Spleen (tissue), 11 donors: ENCODE measurements at regions not wholly inside any gene's neighbourhood (a gene's known extent, or its start where the extent isn't known, plus 50 kb on each side); places are given as distances from the start of the nearest gene placed in this dataset.

ENCODE experiments used
- DNase-seq: peaks from one replicate; pipeline ENCODE4 v3.0.0-alpha.2; 2020
- H3K27ac ChIP-seq, 8 donors: fragments of 200-600 bp; sonication (generic) in 7 of 8; 1 replicate in 4 of 8; 2 replicates in 4 of 8; pipeline versions ENCODE4 v1.5.0 to v1.8.0; 2016 to 2021; ENCODE audit warnings: inconsistent platforms in 4 of 8, mild to moderate bottlenecking in 4 of 8, moderate library complexity in 1 of 8
- H3K27me3 ChIP-seq, 7 donors: fragments of 200-600 bp; sonication (generic) in 6 of 7; replicated peaks in 1 of 7; 1 replicate in 4 of 7; 2 replicates in 3 of 7; pipeline versions ENCODE4 v1.5.0 to v1.8.0; 2016 to 2021; ENCODE audit warnings: inconsistent platforms in 3 of 7, mild to moderate bottlenecking in 1 of 7
- H3K36me3 ChIP-seq, 6 donors: fragments of 200-600 bp; sonication (generic) in 5 of 6; 1 replicate in 4 of 6; 2 replicates in 2 of 6; pipeline versions ENCODE4 v1.5.0 to v1.8.0; 2016 to 2021; ENCODE audit warnings: inconsistent platforms in 2 of 6
- H3K4me1 ChIP-seq, 6 donors: fragments of 200-600 bp; sonication (generic) in 5 of 6; 1 replicate in 3 of 6; 2 replicates in 3 of 6; pipeline versions ENCODE4 v1.5.0 to v1.8.0; 2016 to 2021; ENCODE audit warnings: inconsistent platforms in 3 of 6
- H3K4me3 ChIP-seq, 8 donors: fragments of 200-600 bp; sonication (generic) in 7 of 8; 1 replicate in 4 of 8; 2 replicates in 4 of 8; pipeline versions ENCODE4 v1.5.0 to v1.8.0; 2016 to 2021; ENCODE audit warnings: inconsistent platforms in 4 of 8, mild to moderate bottlenecking in 4 of 8, moderate library complexity in 2 of 8
- H3K9me3 ChIP-seq, 8 donors: fragments of 200-600 bp; sonication (generic) in 7 of 8; 1 replicate in 4 of 8; 2 replicates in 4 of 8; pipeline versions ENCODE4 v1.5.0 to v1.8.0; 2016 to 2021; ENCODE audit warnings: inconsistent platforms in 4 of 8
- CTCF ChIP-seq, 11 experiments: fragments of 200-600 bp in 7 of 11; fragments of 450-650 bp in 4 of 11; sonication (generic) in 4 of 11; IDR thresholded peaks in 8 of 11; conservative IDR thresholded peaks in 3 of 11; 1 replicate in 7 of 11; 2 replicates in 4 of 11; pipeline versions ENCODE4 v1.4.0 to v1.8.0; 2016 to 2021; ENCODE audit warnings: antibody characterized with exemption in 11 of 11, inconsistent platforms in 4 of 11, mild to moderate bottlenecking in 1 of 11
- POLR2A ChIP-seq, 3 donors: fragments of 450-650 bp; IDR thresholded peaks; one replicate each; pipeline ENCODE4 v1.5.1; 2017; ENCODE audit warnings: antibody characterized with exemption in 3 of 3, mild to moderate bottlenecking in 1 of 3
- POLR2AphosphoS5 ChIP-seq, 3 donors: sonication (generic); formaldehyde crosslinking; IDR thresholded peaks; one replicate each; pipeline ENCODE4 v1.5.1; 2017; ENCODE audit warnings: antibody characterized with exemption in 3 of 3
- WGBS, 5 donors: extraction: QIAGEN DNeasy Blood & Tissue Kit in 3 of 5; methylation state at CpG; one replicate each; pipeline versions ENCODE4 v1.1.5 to v1.1.7; 2013 to 2018; 5-methylcytosine and 5-hydroxymethylcytosine counted together
- intact Hi-C: fragments of 100-400 bp; cut with DNase I; formaldehyde crosslinking; loops from one replicate; pipeline ENCODE4 v1.15.0; 2023; ENCODE audit warnings: low total_unique reads
- donor health status: healthy with polysubstance abuse.
- donor health status: DM: no; HTN: no; CAD: no; lungs with moderate emphysema.
- donor health status: DM: no; HTN: no; CAD: no.
- donor health status: Bipolar disorder and iron deficiency.
- donor health status: healthy.
- donor health status: DM: no; HTN: no; CAD: no.
- donor health status: DM: yes; HTN: yes; CAD: no.

DNA sequence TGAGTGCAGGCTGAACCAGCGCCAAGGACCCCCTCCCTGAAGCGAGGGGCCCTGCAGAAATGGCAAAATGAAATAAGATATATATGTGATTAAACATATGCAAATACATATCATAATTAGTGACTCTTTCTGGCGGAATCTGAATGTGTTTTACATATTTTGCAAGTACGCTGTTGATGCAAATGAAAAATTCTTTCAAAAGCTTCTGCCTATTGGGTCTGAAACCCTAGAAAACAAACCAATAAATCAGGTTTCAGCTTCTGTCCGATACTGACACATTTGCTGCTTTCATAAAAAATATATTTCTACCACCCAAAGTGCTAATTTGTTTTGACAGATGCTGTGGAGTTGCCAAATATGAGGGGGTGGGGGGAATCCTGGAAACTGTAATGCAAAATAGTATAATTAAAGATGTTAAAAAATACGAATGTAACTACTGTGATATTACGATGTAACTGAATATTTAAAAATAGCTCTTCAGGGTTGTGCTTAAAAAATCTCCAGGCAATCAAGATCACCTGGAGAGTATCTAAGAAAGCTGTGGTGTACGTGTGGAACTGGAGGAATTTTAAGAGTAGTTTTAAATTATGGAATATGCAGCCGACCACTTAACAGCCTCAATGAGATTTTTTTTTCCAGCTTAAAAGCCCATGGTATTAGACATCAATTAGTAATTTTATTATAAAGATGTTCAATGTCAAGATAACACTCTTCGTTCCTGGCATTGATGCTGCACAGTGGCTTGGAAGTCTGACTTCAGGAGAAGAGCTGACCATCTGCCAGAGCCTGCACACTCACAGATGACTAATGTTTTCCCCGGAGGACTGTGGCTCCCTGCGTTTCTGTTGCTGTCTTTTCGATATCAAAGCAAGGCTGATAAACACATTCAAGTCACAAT is 122.2 kb upstream of the RCN1 start:
- TF ChIP-seq POLR2A (IDR thresholded peaks at IDR 0.05) = no peak
- no peaks in the 10 kb centered on the region for H3K9me3 ChIP-seq
- peaks cover 0 to 8% (median 0%) of the 10 kb centered on the region in 7 donors for H3K27me3 ChIP-seq
- no peak overlapping the region for H3K27ac ChIP-seq
- no peaks in the 10 kb centered on the region for H3K36me3 ChIP-seq
- H3K4me1 ChIP-seq = no peaks in the 10 kb centered on the region
- DNase-seq = no peak
- intact Hi-C loops = no loop called here
- no peak overlapping the region for H3K4me3 ChIP-seq
- 69 to 78% (median 75%) methylated on average over 13 of the region's 13 CpGs for WGBS, 5 donors

- TF ChIP-seq POLR2AphosphoS5 (IDR thresholded peaks at IDR 0.05) = no peak
- no peak for TF ChIP-seq CTCF (IDR thresholded peaks at IDR 0.05 in 8 of 11, conservative IDR thresholded peaks at IDR 0.05 in 3 of 11)
- no peak for TF ChIP-seq POLR2A (IDR thresholded peaks at IDR 0.05)
- Histone ChIP-seq H3K27me3 (peaks cover 0 to 8% (median 0%) of the 10 kb centered on the region in 7 donors), H3K36me3 (no peaks in the 10 kb centered on the region), H3K4me1 (no peaks in the 10 kb centered on the region), H3K4me3 (no peak overlapping the region), H3K27ac (no peak overlapping the region), H3K9me3 (no peaks in the 10 kb centered on the region)
- no peak for DNase-seq
- 74 to 88% (median 79%) methylated on average over 6 to 7 of the region's 7 CpGs for WGBS, 5 donors
- intact Hi-C loops = no loop called here
These were observed 123.3 kb upstream of the RCN1 start for GRCh38 chr11:31967404-31968130.

DNA sequence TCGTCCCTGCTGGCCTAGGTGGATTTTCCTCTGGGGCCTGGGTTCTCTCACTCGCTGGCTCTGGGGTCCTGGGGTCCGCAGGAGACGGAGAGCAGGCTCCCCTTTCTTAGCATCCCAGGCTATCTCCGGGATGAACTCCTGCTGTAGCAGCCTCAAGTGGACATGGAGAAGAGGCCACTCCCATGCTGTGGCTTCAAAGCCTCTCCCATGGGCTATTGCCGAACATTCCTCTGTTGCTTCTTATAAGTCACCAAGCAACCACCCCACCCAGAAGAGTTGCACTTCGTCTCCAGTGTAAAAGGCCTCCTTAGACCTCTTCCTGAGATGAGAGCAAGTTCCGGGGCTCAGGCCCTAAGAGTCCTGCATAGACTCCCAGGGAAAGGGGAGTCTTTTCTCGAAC is 124.0 kb upstream of the RCN1 start:
- DNase-seq = no peak
- Histone ChIP-seq H3K4me1 (no peaks in the 10 kb centered on the region), H3K4me3 (no peak overlapping the region), H3K27ac (no peak overlapping the region), H3K36me3 (no peaks in the 10 kb centered on the region), H3K27me3 (peaks cover 0 to 8% (median 0%) of the 10 kb centered on the region in 7 donors), H3K9me3 (no peaks in the 10 kb centered on the region)
- 75 to 86% (median 81%) methylated on average over 7 to 9 of the region's 9 CpGs for WGBS, 5 donors
- TF ChIP-seq POLR2A (IDR thresholded peaks at IDR 0.05) (no peak), POLR2AphosphoS5 (IDR thresholded peaks at IDR 0.05) (no peak), CTCF (IDR thresholded peaks at IDR 0.05 in 8 of 11, conservative IDR thresholded peaks at IDR 0.05 in 3 of 11) (no peak)
- intact Hi-C loops = no loop called here

DNA sequence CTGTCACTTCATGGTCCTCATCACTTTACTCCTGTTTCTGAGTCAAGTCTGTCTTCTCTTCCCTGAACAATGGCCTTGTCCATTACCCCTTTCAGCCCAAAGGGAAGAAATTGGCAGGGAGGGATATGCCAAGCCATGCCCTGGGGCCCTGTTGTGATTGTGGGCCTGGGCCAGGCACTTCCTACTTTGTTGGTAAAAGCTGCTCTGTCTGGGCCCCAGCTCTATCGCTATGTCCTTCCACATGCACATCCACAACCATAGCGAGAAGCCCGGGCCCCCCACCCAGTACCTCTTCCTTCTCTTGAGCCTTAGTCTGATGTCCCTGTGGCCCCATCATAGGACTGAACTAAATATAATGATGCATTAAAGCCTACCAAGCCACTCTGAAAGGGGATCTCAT is 126.7 kb upstream of the RCN1 start:
- H3K36me3 ChIP-seq = no peaks in the 10 kb centered on the region
- no peak for DNase-seq
- H3K9me3 ChIP-seq = no peaks in the 10 kb centered on the region
- H3K4me1 ChIP-seq = no peaks in the 10 kb centered on the region
- peaks cover 0 to 8% (median 0%) of the 10 kb centered on the region in 7 donors for H3K27me3 ChIP-seq
- no peak overlapping the region for H3K27ac ChIP-seq
- TF ChIP-seq CTCF (IDR thresholded peaks at IDR 0.05 in 8 of 11, conservative IDR thresholded peaks at IDR 0.05 in 3 of 11) = no peak
- no peak for TF ChIP-seq POLR2A (IDR thresholded peaks at IDR 0.05)
- no peak for TF ChIP-seq POLR2AphosphoS5 (IDR thresholded peaks at IDR 0.05)
- intact Hi-C loops = no loop called here
- WGBS, 5 donors = 63 to 90% (median 81%) methylated on average over 3 of the region's 3 CpGs
- no peak overlapping the region for H3K4me3 ChIP-seq
